GM23248 (cell line): ENCODE measurements at regions not wholly inside any gene's neighbourhood (a gene's known extent, or its start where the extent isn't known, plus 50 kb on each side); places are given as distances from the start of the nearest gene placed in this dataset.
A peak's percentile ranks its signal among the peaks of the same experiment; 100 is the strongest.

ENCODE experiments used
- DNase-seq: peaks from one replicate; pipeline ENCODE4 v3.0.0-alpha.2; 2015
- H2AFZ ChIP-seq: fragments of 200-600 bp; sonication (generic); 2 replicates; pipeline ENCODE4 v1.6.1; 2016; ENCODE audit warnings: antibody characterized with exemption
- H3F3A ChIP-seq: fragments of 200-600 bp; sonication (generic); 2 replicates; pipeline ENCODE4 v1.6.1; 2016; ENCODE audit warnings: mild to moderate bottlenecking, antibody characterized with exemption, mixed run types; ENCODE audit not compliant: insufficient read depth
- H3K27ac ChIP-seq: fragments of 200-600 bp; sonication (generic); 2 replicates; pipeline ENCODE4 v1.5.1; 2016; ENCODE audit warnings: mild to moderate bottlenecking
- H3K27me3 ChIP-seq: fragments of 200-600 bp; sonication (generic); replicated peaks from 2 replicates; pipeline ENCODE4 v1.6.1; 2016; ENCODE audit warnings: mild to moderate bottlenecking; ENCODE audit not compliant: insufficient read depth
- H3K36me3 ChIP-seq: fragments of 200-600 bp; sonication (generic); 2 replicates; pipeline ENCODE4 v1.6.1; 2016; ENCODE audit warnings: low read depth, mild to moderate bottlenecking
- H3K4me1 ChIP-seq: fragments of 200-600 bp; sonication (generic); 2 replicates; pipeline ENCODE4 v1.6.1; 2016; ENCODE audit warnings: mild to moderate bottlenecking; ENCODE audit not compliant: insufficient read depth
- H3K4me2 ChIP-seq: fragments of 200-600 bp; sonication (generic); one replicate; pipeline ENCODE4 v1.6.1; 2016; ENCODE audit warnings: mild to moderate bottlenecking; ENCODE audit not compliant: unreplicated experiment
- H3K4me3 ChIP-seq: fragments of 200-600 bp; sonication (generic); 2 replicates; pipeline ENCODE4 v1.5.1; 2016; ENCODE audit warnings: mild to moderate bottlenecking
- H3K79me2 ChIP-seq: fragments of 200-600 bp; sonication (generic); 2 replicates; pipeline ENCODE4 v1.6.1; 2016; ENCODE audit warnings: mild to moderate bottlenecking; ENCODE audit not compliant: insufficient read depth
- H3K9ac ChIP-seq: fragments of 200-600 bp; sonication (generic); 2 replicates; pipeline ENCODE4 v1.6.1; 2016; ENCODE audit warnings: mild to moderate bottlenecking
- H3K9me2 ChIP-seq: fragments of 200-600 bp; sonication (generic); 2 replicates; pipeline ENCODE4 v1.6.1; 2016; ENCODE audit warnings: mixed run types, mild to moderate bottlenecking, moderate library complexity; ENCODE audit not compliant: insufficient read depth
- H3K9me3 ChIP-seq: fragments of 200-600 bp; sonication (generic); one replicate; pipeline ENCODE4 v1.6.1; 2017; ENCODE audit warnings: low read depth
- H4K20me1 ChIP-seq: fragments of 200-600 bp; sonication (generic); 2 replicates; pipeline ENCODE4 v1.6.0; 2016; ENCODE audit not compliant: insufficient read depth
- EZH2 ChIP-seq: fragments of 200-600 bp; sonication (generic); IDR thresholded peaks from 2 replicates; pipeline ENCODE4 v1.6.1; 2018; ENCODE audit warnings: antibody characterized with exemption, mild to moderate bottlenecking; ENCODE audit not compliant: insufficient read depth, poor library complexity, severe bottlenecking
- EZH2phosphoT487 ChIP-seq: fragments of 200-600 bp; sonication (generic); IDR thresholded peaks from 2 replicates; pipeline ENCODE4 v1.6.1; 2018; ENCODE audit warnings: antibody characterized with exemption, moderate library complexity, mild to moderate bottlenecking, low read depth; ENCODE audit not compliant: insufficient read depth
- WGBS, 2 experiments: methylation state at CpG; one replicate each; pipeline ENCODE4 v1.1.6; 2015 to 2017; ENCODE audit warnings: low lambda C conversion rate in 2 of 2, low coverage in 1 of 2; ENCODE audit errors: missing lambda C conversion rate in 2 of 2; 5-methylcytosine and 5-hydroxymethylcytosine counted together
- in situ Hi-C: fragments of 300-500 bp; cut with MboI; formaldehyde crosslinking; loops from 2 replicates; pipeline ENCODE4 v1.15.0; 2020

DNA sequence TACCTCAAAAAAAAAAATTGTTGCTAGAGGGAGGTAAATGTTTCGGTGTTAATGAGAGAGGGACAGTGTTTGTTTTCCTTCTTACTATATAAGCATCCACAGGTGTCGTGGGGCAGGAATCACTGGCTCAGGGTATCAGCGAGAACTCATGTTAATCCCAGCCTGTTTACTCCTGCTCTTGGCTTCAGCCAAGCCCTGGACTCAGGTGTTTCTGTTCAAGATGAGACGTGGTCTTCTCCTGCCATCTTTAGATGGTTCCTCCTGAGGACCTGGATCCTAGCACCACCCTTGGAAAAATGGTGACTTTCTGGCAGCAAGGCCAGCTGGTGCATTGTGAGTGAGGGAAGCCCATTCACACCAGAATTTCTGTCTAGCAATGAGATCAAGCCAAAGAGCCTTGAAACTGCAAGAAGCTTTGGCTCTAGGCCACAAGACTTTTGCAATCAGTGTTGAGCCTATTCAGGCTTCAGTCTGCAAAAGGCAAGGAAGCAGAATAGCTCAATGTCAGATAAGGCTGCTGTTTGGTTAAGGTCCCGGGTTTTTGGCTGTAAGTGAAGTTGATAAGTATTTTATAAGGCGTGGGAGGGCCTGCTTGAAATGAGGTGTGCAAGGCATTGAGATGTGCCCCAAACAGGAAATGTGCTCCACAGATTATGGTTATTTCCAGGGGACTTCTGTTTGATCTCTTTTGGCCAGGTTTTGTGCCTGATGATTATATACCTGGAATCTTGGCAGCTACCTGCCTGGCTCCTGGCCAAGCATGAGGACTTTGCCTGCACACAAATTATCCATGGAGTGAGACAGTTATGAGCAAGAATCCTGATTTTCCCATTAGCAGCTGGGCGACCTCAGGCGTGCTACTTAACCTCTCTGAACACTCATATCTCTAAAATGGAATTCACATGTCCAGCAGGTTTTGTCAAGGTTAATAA lies 99.8 kb downstream of the TENT4A start:
- Histone ChIP-seq H3K9me2 (no peaks in the 10 kb centered on the region), H3K4me1 (no peaks in the 10 kb centered on the region), H3K9ac (no peak overlapping the region), H3K36me3 (no peaks in the 10 kb centered on the region), H4K20me1 (no peaks in the 10 kb centered on the region), H3K9me3 (no peaks in the 10 kb centered on the region), H3K79me2 (no peaks in the 10 kb centered on the region), H3F3A (no peaks in the 10 kb centered on the region), H3K4me3 (no peak overlapping the region), H3K27me3 (no peaks in the 10 kb centered on the region), H3K27ac (no peak overlapping the region), H3K4me2 (no peak overlapping the region), H2AFZ (no peak overlapping the region)
- 48 to 49% methylated on average over 8 of the region's 8 CpGs for WGBS, 2 experiments
- in situ Hi-C loops: no loop called here
- DNase-seq: peak; percentile 41
- TF ChIP-seq EZH2phosphoT487 (no peak), EZH2 (no peak)

DNA sequence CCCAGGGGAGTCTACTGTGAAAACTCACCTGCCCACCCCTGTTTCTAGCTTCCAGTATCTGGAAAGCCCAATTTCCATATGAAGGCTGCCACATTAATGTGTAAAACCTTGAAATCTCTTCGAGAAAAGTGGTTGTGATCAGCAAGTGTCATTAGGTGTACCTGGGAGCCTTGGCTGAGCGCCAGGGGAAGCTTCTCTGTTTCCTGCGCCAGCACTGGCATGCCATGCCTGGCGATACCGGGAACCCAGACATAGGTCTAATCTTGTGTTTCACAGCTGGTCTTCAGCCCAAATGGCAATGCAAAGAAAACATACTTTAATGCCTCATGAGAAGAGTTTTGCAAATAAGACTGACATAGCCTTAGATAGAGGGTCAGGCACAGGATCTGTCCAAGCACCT lies 101.6 kb downstream of the TENT4A start:
- Histone ChIP-seq H3K27me3 (no peaks in the 10 kb centered on the region), H3K4me3 (no peak overlapping the region), H3F3A (no peaks in the 10 kb centered on the region), H3K79me2 (no peaks in the 10 kb centered on the region), H3K9me2 (no peaks in the 10 kb centered on the region), H3K4me2 (no peak overlapping the region), H3K9me3 (no peaks in the 10 kb centered on the region), H3K27ac (no peak overlapping the region), H3K4me1 (no peaks in the 10 kb centered on the region), H4K20me1 (no peaks in the 10 kb centered on the region), H3K36me3 (no peaks in the 10 kb centered on the region), H2AFZ (no peak overlapping the region), H3K9ac (no peak overlapping the region)
- WGBS, 2 experiments: 42 to 53% methylated on average over 5 of the region's 5 CpGs
- TF ChIP-seq EZH2phosphoT487 (no peak), EZH2 (no peak)
- in situ Hi-C loops: no loop called here
- DNase-seq: no peak

DNA sequence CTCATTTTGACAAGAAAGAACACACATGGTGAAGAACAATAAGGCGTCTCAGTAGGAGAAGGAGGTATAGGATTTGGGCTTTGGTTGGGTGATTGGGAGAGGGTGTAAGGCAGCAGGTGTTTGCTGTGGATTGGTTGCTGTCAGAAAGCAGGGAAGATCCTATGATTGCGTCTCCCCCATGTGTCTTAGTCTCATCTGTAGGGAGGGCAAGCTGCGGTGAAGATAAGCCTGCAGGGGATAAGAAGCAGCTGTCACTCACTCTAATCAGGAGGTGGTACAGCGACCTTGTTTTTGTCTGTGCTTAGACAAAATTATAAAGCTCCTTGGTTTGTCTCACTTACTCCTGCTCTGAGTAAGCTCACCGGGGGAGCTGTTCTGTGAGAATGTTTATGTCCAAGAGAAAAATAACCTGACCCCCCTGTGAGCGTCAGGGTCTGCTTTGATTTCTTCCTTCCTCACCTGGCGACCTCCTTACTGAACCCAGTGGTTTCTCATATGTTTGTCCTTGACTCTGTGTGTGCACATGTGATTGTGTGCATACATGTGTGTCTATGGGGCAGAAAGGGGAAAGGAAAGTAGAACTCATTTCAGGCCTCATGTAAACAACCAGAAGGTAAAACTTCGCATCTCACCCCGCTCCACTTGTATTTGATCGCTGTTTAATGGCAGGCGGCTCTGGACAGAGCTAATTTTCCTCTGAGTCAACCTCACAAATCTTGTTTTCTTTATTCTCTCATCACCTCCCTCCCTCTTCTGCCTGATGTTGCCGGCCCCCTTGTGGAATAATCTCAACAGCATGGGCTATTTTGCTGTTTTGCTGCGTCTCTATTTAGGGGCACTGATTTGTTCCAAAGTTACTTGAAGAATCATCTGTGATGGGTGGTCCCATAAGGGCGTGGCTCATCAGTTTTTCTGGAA lies 105.6 kb downstream of the TENT4A start:
- Histone ChIP-seq H3K9me2 (no peaks in the 10 kb centered on the region), H3K27me3 (peaks cover 4% of the 10 kb centered on the region; the same call in 1 of the 2 replicates), H3K9ac (no peak overlapping the region), H3K9me3 (no peaks in the 10 kb centered on the region), H2AFZ (no peak overlapping the region), H3K79me2 (no peaks in the 10 kb centered on the region), H3K4me3 (no peak overlapping the region), H3K27ac (no peak overlapping the region), H3K4me2 (no peak overlapping the region), H3F3A (no peaks in the 10 kb centered on the region), H3K4me1 (no peaks in the 10 kb centered on the region), H4K20me1 (no peaks in the 10 kb centered on the region), H3K36me3 (no peaks in the 10 kb centered on the region)
- no peak for TF ChIP-seq EZH2phosphoT487
- DNase-seq: peak; percentile 14
- in situ Hi-C loops: no loop called here
- WGBS, 2 experiments: 27% methylated on average over 14 of the region's 14 CpGs

GRCh38 chr5:6819521-6819920 lies 106.3 kb downstream of the TENT4A start:
- in situ Hi-C loops: no loop called here
- no peak for TF ChIP-seq EZH2phosphoT487
- no peak for TF ChIP-seq EZH2

More at GRCh38 chr5:6819521-6819920, 106.3 kb downstream of the TENT4A start:
- Histone ChIP-seq H3K9me2 (no peaks in the 10 kb centered on the region), H3K9me3 (no peaks in the 10 kb centered on the region), H4K20me1 (no peaks in the 10 kb centered on the region), H3K27ac (no peak overlapping the region), H3K27me3 (peaks cover 6% of the 10 kb centered on the region; the same call in 1 of the 2 replicates), H3F3A (no peaks in the 10 kb centered on the region), H3K79me2 (no peaks in the 10 kb centered on the region), H2AFZ (no peak overlapping the region), H3K4me1 (no peaks in the 10 kb centered on the region), H3K36me3 (no peaks in the 10 kb centered on the region), H3K4me2 (no peak overlapping the region), H3K4me3 (no peak overlapping the region), H3K9ac (no peak overlapping the region)
- no peak for DNase-seq
- 14 to 22% methylated on average over 6 of the region's 6 CpGs for WGBS, 2 experiments
